ENCODE measurements at regions not wholly inside any gene's neighbourhood (a gene's known extent, or its start where the extent isn't known, plus 50 kb on each side); places are given as distances from the start of the nearest gene placed in this dataset.

- TF ChIP-seq POLR2A (IDR thresholded peaks at IDR 0.05; ENCODE audit: low read length) (no peak), GATA1 (IDR thresholded peaks at IDR 0.05; ENCODE audit: low read depth, low read length) (no peak)
Observed at GRCh38 chr7:41567731-41568114, 135.2 kb downstream of the INHBA start.

Data from erythroblast (primary cell).